GM12874 (cell line): ENCODE measurements at regions not wholly inside any gene's neighbourhood (a gene's known extent, or its start where the extent isn't known, plus 50 kb on each side); places are given as distances from the start of the nearest gene placed in this dataset.

Experiments used
- CTCF ChIP-seq: IDR thresholded peaks from 2 replicates; pipeline ENCODE4 v1.5.1; 2011; ENCODE audit warnings: low read depth, mild to moderate bottlenecking, control low read depth, low read length, moderate library complexity; ENCODE audit not compliant: insufficient read depth

DNA sequence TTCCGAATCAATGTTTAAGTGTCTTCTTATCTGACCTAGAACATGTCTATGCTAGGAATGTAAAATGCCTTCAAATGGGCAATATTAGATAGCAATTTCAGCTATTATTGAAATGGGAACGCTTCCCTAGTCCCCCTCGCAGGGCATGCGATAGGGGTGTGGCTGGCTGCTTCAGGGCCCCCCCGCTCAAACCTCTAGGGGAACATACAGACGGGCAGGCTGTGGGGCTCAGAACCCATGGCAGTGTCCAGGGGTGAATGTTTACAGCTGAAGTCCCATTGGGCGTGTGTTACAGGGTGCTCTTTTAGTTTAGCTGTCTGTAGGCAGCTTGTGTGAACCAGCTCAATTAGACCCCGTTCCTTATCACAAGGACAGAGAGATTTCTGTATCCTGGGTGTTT lies 315.9 kb downstream of the DSEL start:
- no peak for TF ChIP-seq CTCF

- peak; percentile 36 for TF ChIP-seq CTCF
Observed at GRCh38 chr18:67199993-67200617, 316.4 kb downstream of the DSEL start.

DNA sequence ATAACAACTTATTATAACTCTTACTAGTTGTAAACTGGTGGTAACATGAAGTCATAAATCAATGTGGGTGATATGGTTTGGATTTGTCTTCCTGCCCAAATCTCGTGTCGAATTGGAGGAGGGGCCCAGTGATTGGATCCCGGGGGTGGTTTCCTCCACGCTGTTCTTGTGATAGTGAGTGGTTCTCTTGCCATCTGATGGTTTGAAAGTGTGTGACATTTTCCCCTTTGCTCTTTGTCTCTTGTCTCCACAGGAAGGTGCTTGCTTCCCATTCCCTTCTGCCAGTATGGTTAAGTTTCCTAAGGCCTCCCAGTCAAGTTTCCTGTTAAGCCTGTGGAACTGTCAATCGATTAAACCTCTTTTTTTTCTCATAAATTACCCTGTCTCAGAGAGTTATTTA lies 321.6 kb downstream of the DSEL start:
- no peak for TF ChIP-seq CTCF

DNA sequence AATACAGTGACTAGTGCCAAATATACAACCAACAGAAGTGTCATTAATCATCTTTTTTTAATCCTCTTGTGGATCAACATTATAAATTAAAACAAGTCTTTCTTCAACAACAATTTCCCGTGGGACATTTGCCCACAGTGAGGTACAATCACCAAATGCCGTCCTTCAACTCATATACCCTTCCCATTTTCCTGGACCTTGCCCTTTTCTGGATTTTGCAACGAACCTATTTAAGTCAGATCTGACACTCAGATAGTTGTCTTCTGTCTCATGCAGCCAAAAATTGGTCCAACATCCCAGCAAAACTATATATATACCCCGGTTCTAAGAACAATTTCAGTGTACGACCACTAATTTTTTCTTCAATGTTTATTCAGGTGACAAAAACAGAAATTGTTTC lies 324.0 kb downstream of the DSEL start:
- TF ChIP-seq CTCF: no peak

DNA sequence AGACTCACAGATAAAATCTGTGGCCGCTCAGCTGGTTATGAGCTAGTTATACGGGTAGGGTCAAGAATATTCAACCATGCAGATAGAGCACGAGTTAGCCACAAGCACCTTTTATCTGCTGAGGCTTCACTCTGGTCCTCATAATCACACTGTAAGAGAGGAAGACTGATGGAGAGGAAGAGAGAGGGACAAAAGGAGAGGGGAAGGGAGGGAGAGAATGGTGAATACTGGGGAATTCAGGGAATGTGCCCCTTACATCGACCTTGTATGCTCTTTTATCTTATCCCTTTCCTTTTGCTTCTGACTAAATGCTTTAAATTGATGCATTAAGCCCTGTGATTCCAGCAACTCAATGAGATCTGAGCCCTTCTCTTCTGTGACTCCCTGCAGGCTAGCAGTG lies 333.1 kb downstream of the DSEL start:
- TF ChIP-seq CTCF: no peak

DNA sequence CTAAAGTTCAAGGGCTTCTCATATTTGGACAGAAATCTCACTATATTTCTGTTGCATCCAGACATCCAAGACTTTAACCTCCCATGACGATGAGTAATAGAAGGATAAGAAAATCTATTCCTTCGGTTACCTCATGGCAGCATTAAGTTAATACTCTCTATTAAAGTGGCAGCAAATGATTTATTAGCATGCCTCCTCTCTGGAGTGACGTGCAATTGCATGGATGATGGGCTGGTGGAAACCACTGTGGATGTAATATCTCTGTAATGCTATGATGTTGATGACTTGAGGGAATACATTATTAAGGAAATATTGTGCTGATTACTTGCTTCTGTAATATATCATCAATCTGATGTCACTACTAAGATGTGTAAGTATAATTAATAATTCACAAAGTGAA lies 336.8 kb downstream of the DSEL start:
- TF ChIP-seq CTCF: no peak

- no peak for TF ChIP-seq CTCF
Observed at GRCh38 chr18:67159662-67160061, 356.9 kb downstream of the DSEL start.
